ENCODE measurements at regions not wholly inside any gene's neighbourhood (a gene's known extent, or its start where the extent isn't known, plus 50 kb on each side); places are given as distances from the start of the nearest gene placed in this dataset.
"Not testable (repeated sequence)": the region's sequence is repeated elsewhere in the genome, so short reads cannot be mapped to it uniquely, and the experiment has no call there.

- no peak overlapping the region for H3K4me3 Mint-ChIP-seq
- peaks cover 39% of the 10 kb centered on the region for H3K9me3 Mint-ChIP-seq
- no peak for DNase-seq (ENCODE audit: low spot score)
- no peaks in the 10 kb centered on the region for H3K27me3 Mint-ChIP-seq (ENCODE audit: low read depth)
- no peaks in the 10 kb centered on the region for H3K36me3 Mint-ChIP-seq (ENCODE audit: low read depth)
- H3K27ac Mint-ChIP-seq = no peak overlapping the region
- no peaks in the 10 kb centered on the region for H3K4me1 Mint-ChIP-seq (ENCODE audit: low read depth)
Observed at GRCh38 chr11:97638641-97639224, 1248.9 kb downstream of the JRKL start.

DNA sequence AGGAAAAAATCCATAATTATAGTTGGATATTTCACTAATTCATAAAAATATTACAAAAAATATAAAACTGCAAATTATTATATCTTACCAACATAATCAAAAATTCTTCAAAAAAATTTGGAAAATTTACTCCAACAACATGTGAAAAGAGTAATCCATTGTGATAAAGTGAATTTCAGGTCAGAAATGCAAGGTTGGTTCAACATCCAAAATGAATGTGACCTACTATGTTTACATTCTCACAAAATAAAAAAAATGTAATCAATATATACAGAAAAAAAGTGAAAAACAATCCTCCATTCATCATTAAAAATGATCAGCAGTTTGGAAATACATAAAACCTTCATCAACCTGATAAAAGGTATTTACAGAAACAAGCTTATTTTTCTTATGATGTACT is 1252.2 kb downstream of the JRKL start:
- Mint-ChIP-seq H3K4me3 (no peak overlapping the region), H3K9me3 (peaks cover 30% of the 10 kb centered on the region), H3K27ac (no peak overlapping the region), H3K27me3 (ENCODE audit: low read depth) (no peaks in the 10 kb centered on the region), H3K36me3 (ENCODE audit: low read depth) (no peaks in the 10 kb centered on the region), H3K4me1 (ENCODE audit: low read depth) (no peaks in the 10 kb centered on the region)
- no peak for DNase-seq (ENCODE audit: low spot score)

DNA sequence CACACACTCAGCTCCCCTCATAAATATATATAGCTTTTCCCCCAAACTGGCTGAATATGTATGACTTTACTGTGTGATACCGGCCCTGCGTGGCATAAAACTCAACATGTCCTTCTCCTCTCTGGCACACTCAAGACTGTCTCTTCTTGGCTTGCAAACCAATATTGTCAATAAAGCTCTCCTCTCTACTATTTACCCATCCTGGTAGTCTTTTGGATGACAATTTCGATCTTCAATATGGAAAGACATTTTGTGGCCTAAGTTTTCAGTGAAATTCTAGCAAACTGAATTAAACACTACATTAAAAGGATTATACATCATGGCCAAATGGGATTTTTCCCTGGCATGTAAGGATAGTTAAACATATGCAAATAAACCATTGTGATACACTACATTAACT is 1255.9 kb downstream of the JRKL start:
- no peak overlapping the region for H3K4me3 Mint-ChIP-seq

DNA sequence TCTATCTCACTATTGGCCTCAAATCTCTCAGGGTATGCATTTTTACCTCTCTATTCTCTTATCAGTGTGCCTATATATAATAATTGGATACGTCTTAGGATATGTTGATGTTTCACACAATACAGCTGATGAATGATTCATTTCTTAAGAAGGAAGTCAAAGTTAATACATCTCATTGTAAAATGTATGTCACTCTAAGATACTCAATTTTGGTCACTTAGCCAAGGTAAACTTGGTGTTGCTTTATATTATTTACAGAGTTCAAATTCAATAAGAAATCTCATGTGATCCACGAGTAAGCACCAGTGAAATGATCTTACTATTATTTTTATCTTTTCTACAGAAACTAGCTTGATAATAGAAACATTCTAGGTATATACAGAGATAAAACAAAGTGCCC is 1266.5 kb downstream of the JRKL start:
- Mint-ChIP-seq H3K9me3 (peaks cover 8% of the 10 kb centered on the region), H3K27ac (no peak overlapping the region)

More for the DNA sequence above, 1255.9 kb downstream of the JRKL start:
- Mint-ChIP-seq H3K27ac (no peak overlapping the region), H3K36me3 (ENCODE audit: low read depth) (no peaks in the 10 kb centered on the region), H3K9me3 (peaks cover 30% of the 10 kb centered on the region), H3K4me1 (ENCODE audit: low read depth) (no peaks in the 10 kb centered on the region), H3K27me3 (ENCODE audit: low read depth) (no peaks in the 10 kb centered on the region)
- no peak for DNase-seq (ENCODE audit: low spot score)

DNA sequence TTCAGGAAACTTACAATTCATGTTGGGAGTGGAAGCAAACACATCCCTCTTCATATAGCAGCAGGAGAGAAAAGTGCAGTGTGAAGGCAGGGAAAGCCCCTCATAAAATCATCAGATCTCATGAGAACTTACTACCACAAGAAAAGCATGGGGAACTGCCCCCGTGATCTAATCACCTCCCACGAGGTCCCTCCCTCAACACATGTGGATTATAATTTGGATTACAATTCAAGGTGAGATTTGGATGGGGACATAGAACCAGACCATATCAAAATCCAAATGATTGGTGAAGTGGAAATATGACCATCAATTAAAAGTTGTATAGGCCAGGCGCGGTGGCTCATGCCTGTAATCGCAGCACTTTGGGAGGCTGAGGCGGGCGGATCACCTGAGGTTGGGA is 1268.0 kb downstream of the JRKL start:
- Mint-ChIP-seq H3K4me1 (ENCODE audit: low read depth) (no peaks in the 10 kb centered on the region), H3K27me3 (ENCODE audit: low read depth) (no peaks in the 10 kb centered on the region), H3K36me3 (ENCODE audit: low read depth) (no peaks in the 10 kb centered on the region), H3K4me3 (no peak overlapping the region), H3K27ac (no peak overlapping the region), H3K9me3 (peaks cover 8% of the 10 kb centered on the region)
- no peak for DNase-seq (ENCODE audit: low spot score)

More for the DNA sequence above, 1266.5 kb downstream of the JRKL start:
- Mint-ChIP-seq H3K4me1 (ENCODE audit: low read depth) (no peaks in the 10 kb centered on the region), H3K4me3 (no peak overlapping the region), H3K36me3 (ENCODE audit: low read depth) (no peaks in the 10 kb centered on the region), H3K27me3 (ENCODE audit: low read depth) (no peaks in the 10 kb centered on the region)
- no peak for DNase-seq (ENCODE audit: low spot score)

GRCh38 chr11:97667057-97667456 is 1277.2 kb downstream of the JRKL start:
- Mint-ChIP-seq H3K36me3 (ENCODE audit: low read depth) (no peaks in the 10 kb centered on the region), H3K4me3 (no peak overlapping the region)

GRCh38 chr11:97683733-97684132 is 1293.9 kb downstream of the JRKL start:
- Mint-ChIP-seq H3K4me1 (ENCODE audit: low read depth) (no peaks in the 10 kb centered on the region), H3K4me3 (no peak overlapping the region), H3K36me3 (ENCODE audit: low read depth) (no peaks in the 10 kb centered on the region), H3K27me3 (ENCODE audit: low read depth) (no peaks in the 10 kb centered on the region), H3K27ac (no peak overlapping the region), H3K9me3 (peaks cover 35% of the 10 kb centered on the region)
- DNase-seq (ENCODE audit: low spot score) = no peak

More at GRCh38 chr11:97667057-97667456, 1277.2 kb downstream of the JRKL start:
- DNase-seq (ENCODE audit: low spot score) = no peak
- no peak overlapping the region for H3K27ac Mint-ChIP-seq
- peaks cover 16% of the 10 kb centered on the region for H3K9me3 Mint-ChIP-seq
- no peaks in the 10 kb centered on the region for H3K27me3 Mint-ChIP-seq (ENCODE audit: low read depth)
- no peaks in the 10 kb centered on the region for H3K4me1 Mint-ChIP-seq (ENCODE audit: low read depth)

GRCh38 chr11:97684486-97685439 is 1295.0 kb downstream of the JRKL start:
- DNase-seq (ENCODE audit: low spot score) = no peak
- Mint-ChIP-seq H3K36me3 (ENCODE audit: low read depth) (no peaks in the 10 kb centered on the region), H3K9me3 (peaks cover 31% of the 10 kb centered on the region), H3K27me3 (ENCODE audit: low read depth) (no peaks in the 10 kb centered on the region), H3K27ac (no peak overlapping the region), H3K4me3 (no peak overlapping the region), H3K4me1 (ENCODE audit: low read depth) (no peaks in the 10 kb centered on the region)

DNA sequence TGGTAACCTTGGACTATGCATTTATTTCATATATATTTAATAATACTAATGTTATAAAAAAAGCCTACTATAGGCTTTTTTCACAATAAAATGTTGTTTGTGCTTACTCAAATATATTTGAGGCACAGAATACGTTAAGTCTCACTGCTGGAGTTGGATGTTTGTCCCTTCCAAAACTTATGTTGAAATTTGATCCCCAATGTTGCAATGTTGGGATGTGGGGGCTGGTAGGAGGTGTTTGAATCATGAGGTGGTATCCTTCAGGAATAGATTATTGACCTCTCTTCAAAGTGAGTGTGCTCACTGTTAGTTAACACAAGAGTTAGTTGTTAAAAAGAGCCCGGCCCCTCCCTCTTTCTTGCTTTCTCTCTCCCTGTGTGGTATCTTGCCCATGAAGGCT is 1295.9 kb downstream of the JRKL start:
- H3K4me1 Mint-ChIP-seq (ENCODE audit: low read depth) = no peaks in the 10 kb centered on the region
- H3K27me3 Mint-ChIP-seq (ENCODE audit: low read depth) = no peaks in the 10 kb centered on the region
- peaks cover 21% of the 10 kb centered on the region for H3K9me3 Mint-ChIP-seq
- no peak overlapping the region for H3K27ac Mint-ChIP-seq
- no peak overlapping the region for H3K4me3 Mint-ChIP-seq
- H3K36me3 Mint-ChIP-seq (ENCODE audit: low read depth) = no peaks in the 10 kb centered on the region
- DNase-seq (ENCODE audit: low spot score) = no peak

DNA sequence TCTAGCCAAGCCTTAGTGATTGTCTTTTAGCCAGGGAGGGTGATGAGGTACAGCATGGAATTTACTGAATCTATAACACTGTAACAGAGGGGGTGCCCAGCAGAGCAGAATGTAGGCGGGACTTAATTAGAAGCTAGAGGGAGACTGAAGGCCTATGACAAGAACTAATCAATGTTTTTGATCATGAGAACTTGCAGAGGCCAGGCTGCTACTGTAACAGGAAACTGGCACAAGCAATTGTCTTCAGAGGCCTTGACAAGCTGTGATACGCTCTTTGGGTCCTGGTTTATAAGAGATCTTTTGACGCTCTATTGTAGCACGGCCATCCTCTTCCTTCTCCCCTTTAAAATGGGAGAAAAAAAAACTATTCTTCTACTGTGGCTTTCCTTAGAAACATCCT is 1297.3 kb downstream of the JRKL start:
- no peaks in the 10 kb centered on the region for H3K27me3 Mint-ChIP-seq (ENCODE audit: low read depth)
- H3K9me3 Mint-ChIP-seq = peaks cover 15% of the 10 kb centered on the region
- H3K4me3 Mint-ChIP-seq = no peak overlapping the region
- no peaks in the 10 kb centered on the region for H3K4me1 Mint-ChIP-seq (ENCODE audit: low read depth)
- no peak overlapping the region for H3K27ac Mint-ChIP-seq
- no peaks in the 10 kb centered on the region for H3K36me3 Mint-ChIP-seq (ENCODE audit: low read depth)
- DNase-seq (ENCODE audit: low spot score) = no peak

- Mint-ChIP-seq H3K4me1 (ENCODE audit: low read depth) (no peaks in the 10 kb centered on the region), H3K9me3 (peaks cover 5% of the 10 kb centered on the region), H3K4me3 (no peak overlapping the region), H3K36me3 (ENCODE audit: low read depth) (no peaks in the 10 kb centered on the region), H3K27ac (no peak overlapping the region), H3K27me3 (ENCODE audit: low read depth) (no peaks in the 10 kb centered on the region)
- no peak for DNase-seq (ENCODE audit: low spot score)
Observed at GRCh38 chr11:97691061-97691460, 1301.2 kb downstream of the JRKL start.

GRCh38 chr11:97702951-97703350 is 1313.1 kb downstream of the JRKL start:
- DNase-seq (ENCODE audit: low spot score) = no peak
- Mint-ChIP-seq H3K36me3 (ENCODE audit: low read depth) (no peaks in the 10 kb centered on the region), H3K4me3 (no peak overlapping the region), H3K27ac (no peak overlapping the region), H3K9me3 (peaks cover 17% of the 10 kb centered on the region), H3K27me3 (ENCODE audit: low read depth) (no peaks in the 10 kb centered on the region), H3K4me1 (ENCODE audit: low read depth) (no peaks in the 10 kb centered on the region)

- H3K36me3 Mint-ChIP-seq (ENCODE audit: low read depth) = no peaks in the 10 kb centered on the region
- no peak for DNase-seq (ENCODE audit: low spot score)
- H3K4me1 Mint-ChIP-seq (ENCODE audit: low read depth) = no peaks in the 10 kb centered on the region
- H3K9me3 Mint-ChIP-seq = peaks cover 12% of the 10 kb centered on the region
- no peaks in the 10 kb centered on the region for H3K27me3 Mint-ChIP-seq (ENCODE audit: low read depth)
- H3K4me3 Mint-ChIP-seq = no peak overlapping the region
- no peak overlapping the region for H3K27ac Mint-ChIP-seq
Observed at GRCh38 chr11:97703851-97704250, 1314.0 kb downstream of the JRKL start.

GRCh38 chr11:97705441-97705840 is 1315.3 kb upstream of the CNTN5 start:
- DNase-seq (ENCODE audit: low spot score); H3K27me3 Mint-ChIP-seq (ENCODE audit: low read depth); H3K36me3 Mint-ChIP-seq (ENCODE audit: low read depth); H3K27ac Mint-ChIP-seq; H3K4me1 Mint-ChIP-seq (ENCODE audit: low read depth); H3K4me3 Mint-ChIP-seq: not testable (repeated sequence)
- peaks cover 12% of the 10 kb centered on the region for H3K9me3 Mint-ChIP-seq

All from T-helper 2 cell treated with Interferon-gamma antibody and Interleukin-4, amounts not matched to agents 5 μg/mL and 100 μg/mL, for 36 hours (primary cell).